H9 (cell line): ENCODE measurements at regions not wholly inside any gene's neighbourhood (a gene's known extent, or its start where the extent isn't known, plus 50 kb on each side); places are given as distances from the start of the nearest gene placed in this dataset.

Source experiments
- DNase-seq: peaks from one replicate; pipeline ENCODE4 v3.0.0-alpha.2; 2017
- H2AFZ ChIP-seq: one replicate; pipeline ENCODE4 v1.6.1; 2013; ENCODE audit warnings: mild to moderate bottlenecking, low read length, control low read depth, moderate library complexity
- H2AK5ac ChIP-seq: 2 replicates; pipeline ENCODE4 v1.6.1; 2013; ENCODE audit warnings: low read length, control low read depth, mixed read lengths; ENCODE audit not compliant: insufficient read length
- H2BK120ac ChIP-seq: one replicate; pipeline ENCODE4 v1.6.1; 2013; ENCODE audit warnings: low read depth, mild to moderate bottlenecking, low read length, control low read depth, inconsistent platforms; ENCODE audit not compliant: poor library complexity, severe bottlenecking
- H2BK12ac ChIP-seq: 2 replicates; pipeline ENCODE4 v1.6.1; 2013; ENCODE audit warnings: low read length, control low read depth, mixed read lengths, low read depth; ENCODE audit not compliant: insufficient read length
- H2BK15ac ChIP-seq: 2 replicates; pipeline ENCODE4 v1.6.1; 2013; ENCODE audit warnings: low read depth, low read length, control low read depth
- H2BK20ac ChIP-seq: one replicate; pipeline ENCODE4 v1.6.1; 2013; ENCODE audit warnings: low read depth, mild to moderate bottlenecking, low read length, control low read depth, inconsistent platforms; ENCODE audit not compliant: poor library complexity, severe bottlenecking
- H2BK5ac ChIP-seq: 2 replicates; pipeline ENCODE4 v1.6.1; 2013; ENCODE audit warnings: low read length, control low read depth, mixed read lengths; ENCODE audit not compliant: insufficient read length
- H3K14ac ChIP-seq: 2 replicates; pipeline ENCODE4 v1.6.1; 2013; ENCODE audit warnings: low read length, control low read depth; ENCODE audit not compliant: insufficient read depth
- H3K18ac ChIP-seq: 2 replicates; pipeline ENCODE4 v1.6.1; 2013; ENCODE audit warnings: low read depth, mild to moderate bottlenecking, mixed read lengths, low read length, control low read depth; ENCODE audit not compliant: insufficient read length
- H3K23ac ChIP-seq: 2 replicates; pipeline ENCODE4 v1.6.1; 2013; ENCODE audit warnings: low read length, control low read depth, mixed read lengths, low read depth; ENCODE audit not compliant: insufficient read length
- H3K23me2 ChIP-seq: 2 replicates; pipeline ENCODE4 v1.6.1; 2013; ENCODE audit warnings: low read depth, mild to moderate bottlenecking, mixed read lengths, low read length, control low read depth; ENCODE audit not compliant: insufficient read length, poor library complexity, severe bottlenecking
- H3K27ac ChIP-seq: 2 replicates; pipeline ENCODE4 v1.5.1; 2013; ENCODE audit warnings: low read length, control low read depth, mixed read lengths, low read depth; ENCODE audit not compliant: insufficient read length
- H3K27me3 ChIP-seq: 2 replicates; pipeline ENCODE4 v1.6.1; 2013; ENCODE audit warnings: low read length, control low read depth, inconsistent platforms; ENCODE audit not compliant: insufficient read depth
- H3K4ac ChIP-seq: 2 replicates; pipeline ENCODE4 v1.6.1; 2013; ENCODE audit warnings: low read depth, mild to moderate bottlenecking, control low read depth, inconsistent platforms, low read length, moderate library complexity
- H3K4me1 ChIP-seq: 2 replicates; pipeline ENCODE4 v1.6.1; 2013; ENCODE audit warnings: low read length, control low read depth, inconsistent platforms; ENCODE audit not compliant: insufficient read depth
- H3K4me2 ChIP-seq: 2 replicates; pipeline ENCODE4 v1.6.1; 2013; ENCODE audit warnings: low read length, control low read depth, mixed read lengths; ENCODE audit not compliant: insufficient read length, insufficient read depth
- H3K56ac ChIP-seq: 2 replicates; pipeline ENCODE4 v1.6.1; 2013; ENCODE audit warnings: low read depth, mild to moderate bottlenecking, mixed read lengths, low read length, control low read depth; ENCODE audit not compliant: insufficient read length
- H3K79me1 ChIP-seq: 2 replicates; pipeline ENCODE4 v1.6.1; 2013; ENCODE audit warnings: low read depth, mild to moderate bottlenecking, moderate library complexity, low read length, control low read depth, inconsistent platforms; ENCODE audit not compliant: insufficient read depth, poor library complexity, severe bottlenecking
- H3K79me2 ChIP-seq: 2 replicates; pipeline ENCODE4 v1.6.1; 2013; ENCODE audit warnings: low read length, control low read depth, inconsistent platforms; ENCODE audit not compliant: insufficient read depth
- H3K9ac ChIP-seq: 2 replicates; pipeline ENCODE4 v1.6.1; 2013; ENCODE audit warnings: low read length, control low read depth, mixed read lengths; ENCODE audit not compliant: insufficient read length; ENCODE audit errors: extremely low read depth
- H3K9me3 ChIP-seq: one replicate; pipeline ENCODE4 v1.6.1; 2013; ENCODE audit warnings: low read depth, low read length, inconsistent platforms; ENCODE audit not compliant: control insufficient read depth
- H3T11ph ChIP-seq: one replicate; pipeline ENCODE4 v1.6.1; 2013; ENCODE audit warnings: mild to moderate bottlenecking, low read length, control low read depth, inconsistent platforms
- H4K20me1 ChIP-seq: one replicate; pipeline ENCODE4 v1.6.1; 2013; ENCODE audit not compliant: control insufficient read depth, insufficient read length, insufficient read depth
- H4K5ac ChIP-seq: 2 replicates; pipeline ENCODE4 v1.6.1; 2013; ENCODE audit warnings: low read depth, mild to moderate bottlenecking, mixed read lengths, low read length, control low read depth; ENCODE audit not compliant: insufficient read length
- H4K8ac ChIP-seq: replicated peaks from 2 replicates; pipeline ENCODE4 v1.6.1; 2013; ENCODE audit warnings: low read length, control low read depth, mixed read lengths, low read depth; ENCODE audit not compliant: insufficient read length
- H4K91ac ChIP-seq: 2 replicates; pipeline ENCODE4 v1.6.1; 2013; ENCODE audit warnings: low read depth, mild to moderate bottlenecking, moderate library complexity, mixed read lengths, low read length, control low read depth; ENCODE audit not compliant: insufficient read length
- H3K27ac Mint-ChIP-seq, 3 experiments: 2 replicates in 2 of 3; 3 replicates in 1 of 3; pipeline ENCODE4 v1.8.0; 2020 to 2021; ENCODE audit warnings: mixed read lengths in 3 of 3, mild to moderate bottlenecking in 1 of 3, moderate library complexity in 1 of 3
- H3K27me3 Mint-ChIP-seq: 2 replicates; pipeline ENCODE4 v1.8.0; 2021; ENCODE audit warnings: low read depth, mild to moderate bottlenecking, moderate library complexity, mixed read lengths
- H3K36me3 Mint-ChIP-seq, 3 experiments: 2 replicates in 2 of 3; 3 replicates in 1 of 3; pipeline ENCODE4 v1.8.0; 2020 to 2021; ENCODE audit warnings: low read depth in 3 of 3, mixed read lengths in 3 of 3; ENCODE audit not compliant: insufficient read depth in 1 of 3
- H3K4me1 Mint-ChIP-seq, 2 experiments: 2 replicates each; pipeline ENCODE4 v1.8.0; 2020; ENCODE audit warnings: mixed read lengths in 2 of 2
- H3K4me3 Mint-ChIP-seq, 2 experiments: 2 replicates in 1 of 2; 3 replicates in 1 of 2; pipeline ENCODE4 v1.8.0; 2020 to 2021; ENCODE audit warnings: mild to moderate bottlenecking in 2 of 2, mixed read lengths in 2 of 2, moderate library complexity in 1 of 2
- H3K9me3 Mint-ChIP-seq, 2 experiments: 2 replicates in 1 of 2; 3 replicates in 1 of 2; pipeline ENCODE4 v1.8.0; 2020; ENCODE audit warnings: mild to moderate bottlenecking in 2 of 2, mixed read lengths in 2 of 2, moderate library complexity in 1 of 2
- CTCF ChIP-seq: fragments of 200-600 bp; sonication (generic); conservative IDR thresholded peaks from 3 replicates; pipeline ENCODE4 v1.8.0; 2021; ENCODE audit warnings: antibody characterized with exemption, mild to moderate bottlenecking
- WGBS: extraction: QIAGEN DNeasy Blood & Tissue Kit; methylation state at CpG from one replicate; pipeline ENCODE4 v1.1.7; 2013; ENCODE audit warnings: missing lambda C conversion rate, low lambda C conversion rate, mixed read lengths; ENCODE audit not compliant: insufficient read length; ENCODE audit errors: extremely low coverage; 5-methylcytosine and 5-hydroxymethylcytosine counted together

- WGBS, result no CpG with 5 or more reads among the region's 3 CpGs
- no peaks in the 10 kb centered on the region for H3K27me3 ChIP-seq
- H3K23ac ChIP-seq, result no peak overlapping the region
- TF ChIP-seq CTCF, result no peak
- H3K9me3 Mint-ChIP-seq, result peaks cover 0 to 2% of the 10 kb centered on the region in 2 experiments; a peak in 1 of 5 replicates
- H3K4me3 Mint-ChIP-seq, result no peak overlapping the region
- H4K8ac ChIP-seq, result no peak overlapping the region
- no peak overlapping the region for H2BK120ac ChIP-seq
- H2BK5ac ChIP-seq, result no peak overlapping the region
- no peak overlapping the region for H2AK5ac ChIP-seq
- no peak overlapping the region for H3T11ph ChIP-seq
- H3K14ac ChIP-seq, result no peak overlapping the region
- H2BK12ac ChIP-seq, result no peak overlapping the region
- no peaks in the 10 kb centered on the region for H3K79me1 ChIP-seq
- no peak for DNase-seq
- H3K27ac ChIP-seq, result no peak overlapping the region
- no peaks in the 10 kb centered on the region for H3K4me1 ChIP-seq
- no peak overlapping the region for H2AFZ ChIP-seq
- no peak overlapping the region for H2BK20ac ChIP-seq
- no peaks in the 10 kb centered on the region for H3K9me3 ChIP-seq
- H3K9ac ChIP-seq, result no peak overlapping the region
- no peaks in the 10 kb centered on the region for H3K79me2 ChIP-seq
- H3K27ac Mint-ChIP-seq, result no peak overlapping the region
- H3K27me3 Mint-ChIP-seq, result no peaks in the 10 kb centered on the region; the same call in 1 of the 2 replicates
- no peaks in the 10 kb centered on the region for H3K23me2 ChIP-seq
- no peaks in the 10 kb centered on the region for H4K20me1 ChIP-seq
- H3K56ac ChIP-seq, result no peak overlapping the region
- H3K4me1 Mint-ChIP-seq, result peaks cover under 1% of the 10 kb centered on the region in 2 experiments; a peak in 3 of 4 replicates
- no peak overlapping the region for H3K18ac ChIP-seq
- no peak overlapping the region for H4K5ac ChIP-seq
- no peak overlapping the region for H4K91ac ChIP-seq
- H3K36me3 Mint-ChIP-seq, result no peaks in the 10 kb centered on the region
- H2BK15ac ChIP-seq, result no peak overlapping the region
- no peak overlapping the region for H3K4me2 ChIP-seq
- H3K4ac ChIP-seq, result no peak overlapping the region
Observed at GRCh38 chr7:46230298-46230989, 309.4 kb upstream of the IGFBP3 start.
